Vagina (tissue), 2 donors: ENCODE measurements at regions not wholly inside any gene's neighbourhood (a gene's known extent, or its start where the extent isn't known, plus 50 kb on each side); places are given as distances from the start of the nearest gene placed in this dataset.
"Not testable (repeated sequence)": the region's sequence is repeated elsewhere in the genome, so short reads cannot be mapped to it uniquely, and the experiment has no call there.

ENCODE experiments used
- CTCF ChIP-seq, 3 experiments: fragments of 450-650 bp in 2 of 3; fragments of 200-600 bp in 1 of 3; sonication (generic) in 1 of 3; IDR thresholded peaks; one replicate each; pipeline ENCODE4 v1.5.1; 2017 to 2019; ENCODE audit warnings: antibody characterized with exemption in 3 of 3, mild to moderate bottlenecking in 2 of 3, moderate library complexity in 2 of 3
- POLR2A ChIP-seq, 2 donors: fragments of 450-650 bp; IDR thresholded peaks; one replicate each; pipeline ENCODE4 v1.6.1; 2017; ENCODE audit warnings: antibody characterized with exemption in 2 of 2, mild to moderate bottlenecking in 2 of 2, moderate library complexity in 2 of 2
- POLR2AphosphoS5 ChIP-seq, 2 donors: sonication (generic); formaldehyde crosslinking; IDR thresholded peaks; one replicate each; pipeline ENCODE4 v1.9.0; 2017; ENCODE audit warnings: antibody characterized with exemption in 2 of 2, mild to moderate bottlenecking in 2 of 2, low read depth in 1 of 2; ENCODE audit not compliant: insufficient read depth in 1 of 2

GRCh38 chr16:18201511-18201910 is 135.0 kb downstream of the NPIPA8 start:
- not testable (repeated sequence) for TF ChIP-seq CTCF (IDR thresholded peaks at IDR 0.05); POLR2A (IDR thresholded peaks at IDR 0.05); POLR2AphosphoS5 (IDR thresholded peaks at IDR 0.05; ENCODE audit: insufficient read depth in 1 of 2, low read depth in 1 of 2)
